GM12892 (cell line): ENCODE measurements at regions not wholly inside any gene's neighbourhood (a gene's known extent, or its start where the extent isn't known, plus 50 kb on each side); places are given as distances from the start of the nearest gene placed in this dataset.

Source experiments
- DNase-seq: peaks from one replicate; pipeline ENCODE4 v3.0.0; 2011; ENCODE audit not compliant: insufficient read length
- FAIRE-seq: peaks from 2 replicates; lab custom pipeline; 2011; peaks lifted over from hg19 to GRCh38; lab: Jason Lieb, UNC
- POLR2A ChIP-seq: IDR thresholded peaks from 2 replicates; pipeline ENCODE4 v1.6.1; 2011; ENCODE audit warnings: low read depth, low read length, control low read depth
- POLR2AphosphoS5 ChIP-seq: IDR thresholded peaks from 2 replicates; pipeline ENCODE4 v1.6.1; 2011; ENCODE audit warnings: low read depth, low read length, control low read depth
- TAF1 ChIP-seq: IDR thresholded peaks from 2 replicates; pipeline ENCODE4 v1.6.1; 2011; ENCODE audit warnings: low read depth, mild to moderate bottlenecking, control low read depth, low read length, borderline replicate concordance

DNA sequence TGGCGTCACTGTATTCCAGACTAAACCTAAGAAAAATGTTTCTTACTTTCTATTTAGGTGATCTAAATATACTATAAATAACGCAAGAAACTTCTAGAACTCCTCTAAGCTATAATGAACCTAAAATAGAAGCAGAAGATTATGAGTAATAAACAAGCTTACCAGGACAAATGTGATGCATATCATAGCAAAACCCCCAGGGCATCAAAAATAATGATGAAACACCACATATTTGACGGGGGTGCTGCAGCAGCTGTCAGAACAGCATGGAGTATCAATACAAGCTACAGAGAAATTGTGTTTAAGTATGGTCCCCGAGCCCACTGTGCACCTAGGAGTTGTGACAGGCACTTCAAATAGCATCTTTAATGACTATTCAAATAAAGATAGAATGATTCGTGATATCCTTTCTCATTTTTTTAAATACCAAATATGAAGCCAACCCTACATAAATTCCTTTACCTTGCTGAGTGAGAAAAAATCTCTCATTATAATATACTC is 337.3 kb downstream of the CENPC start:
- TF ChIP-seq POLR2A (no peak), POLR2AphosphoS5 (no peak), TAF1 (no peak)
- no peak for DNase-seq
- FAIRE-seq = no peak

DNA sequence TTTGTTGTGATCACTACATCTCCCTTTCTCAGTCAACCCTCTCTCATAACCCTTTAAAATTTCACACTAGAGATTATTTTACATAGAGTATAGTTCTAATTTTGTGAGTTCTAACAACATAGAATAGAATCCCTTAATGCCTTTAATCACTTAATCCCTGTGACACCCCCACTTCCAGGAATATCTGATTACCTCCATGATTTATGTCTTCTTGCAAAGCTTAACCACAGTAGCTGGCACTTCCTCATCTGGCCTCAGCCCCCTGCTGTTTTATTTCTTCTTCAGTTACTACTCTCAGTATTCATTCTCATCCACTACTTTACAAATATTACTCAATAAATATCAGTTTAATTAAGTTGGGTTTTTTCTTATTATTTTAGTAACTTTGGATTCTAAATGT is 340.9 kb downstream of the CENPC start:
- FAIRE-seq = no peak
- no peak for DNase-seq
- TF ChIP-seq POLR2A = no peak
- no peak for TF ChIP-seq POLR2AphosphoS5
- TF ChIP-seq TAF1 = no peak

DNA sequence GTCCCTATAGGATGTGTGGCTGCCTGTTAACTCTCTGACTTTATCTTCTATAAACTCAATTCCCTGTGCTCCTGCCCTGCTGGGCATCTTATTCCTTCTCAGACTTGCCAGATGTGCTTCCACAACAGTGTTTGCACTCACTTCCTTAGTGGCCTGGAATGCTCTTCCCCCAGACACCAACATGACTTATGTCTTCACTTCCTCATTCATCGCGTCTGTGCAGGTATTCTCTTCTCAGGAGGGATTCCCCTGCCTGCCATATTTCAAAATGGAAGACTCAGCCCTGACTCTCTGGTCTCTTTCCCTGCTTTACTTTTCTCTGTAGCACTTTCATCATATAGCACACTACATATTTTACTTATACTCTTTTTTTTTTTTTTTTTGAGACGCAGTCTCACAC is 344.0 kb downstream of the CENPC start:
- no peak for FAIRE-seq
- TF ChIP-seq POLR2AphosphoS5 (no peak), POLR2A (no peak), TAF1 (no peak)
- DNase-seq = no peak

DNA sequence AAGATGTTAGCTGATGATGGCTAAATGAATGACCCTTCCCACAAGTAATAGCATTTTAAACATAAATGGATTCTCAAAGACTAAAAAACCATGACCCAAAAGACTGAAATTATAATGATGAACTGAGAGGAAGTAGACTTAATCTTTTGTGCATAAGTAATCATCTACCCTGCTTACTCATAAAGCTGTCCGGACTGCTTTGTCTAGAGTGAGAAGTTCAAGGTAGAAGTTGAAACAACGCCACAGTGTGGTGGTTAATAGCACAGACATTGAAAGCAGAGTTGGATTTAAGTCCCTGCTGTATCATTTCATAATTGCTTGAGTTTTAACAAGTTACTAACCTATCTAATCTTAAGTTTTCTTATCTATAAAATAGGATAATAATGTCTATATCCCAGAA is 346.6 kb downstream of the CENPC start:
- TF ChIP-seq POLR2A (no peak), TAF1 (no peak), POLR2AphosphoS5 (no peak)
- no peak for FAIRE-seq
- no peak for DNase-seq

DNA sequence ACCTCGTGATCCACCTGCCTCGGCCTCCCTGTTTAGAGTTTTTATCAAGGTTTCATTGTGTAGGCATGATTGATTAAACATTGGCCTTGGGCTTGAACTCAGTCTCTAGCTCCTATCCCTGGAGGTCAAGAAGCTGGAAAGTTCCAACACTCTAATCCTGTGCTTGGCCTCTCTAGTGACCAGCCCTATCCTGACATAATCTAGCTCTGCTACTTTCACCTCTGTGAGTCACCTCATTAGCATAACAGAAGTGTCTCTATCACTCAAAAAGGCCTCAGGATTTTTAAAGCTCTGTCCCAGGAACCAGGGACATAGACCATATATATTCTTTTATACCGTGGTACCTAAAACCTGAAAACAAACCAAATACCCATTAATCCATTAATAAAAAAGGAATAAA is 377.5 kb downstream of the CENPC start:
- TF ChIP-seq POLR2AphosphoS5 = no peak
- TF ChIP-seq TAF1 = no peak
- TF ChIP-seq POLR2A = no peak
- FAIRE-seq = no peak
- DNase-seq = no peak

DNA sequence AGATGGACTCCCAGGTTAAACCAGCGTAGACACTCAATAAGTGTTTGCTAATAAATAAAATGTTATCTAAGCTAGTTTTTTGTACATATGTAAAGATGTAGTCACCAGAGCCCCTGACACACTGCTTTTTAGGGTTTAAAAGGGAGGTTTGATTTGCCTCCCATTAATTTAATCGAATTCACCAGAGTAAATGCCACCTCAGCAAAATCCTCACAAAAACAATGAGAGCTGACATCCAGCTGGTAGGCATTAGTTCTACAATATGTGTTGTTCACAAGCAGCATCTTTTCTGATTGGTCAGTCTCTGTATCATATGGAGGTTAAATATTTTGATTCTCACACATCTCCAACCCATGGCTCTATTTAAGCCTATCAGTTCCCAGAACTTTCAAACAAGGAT is 382.6 kb downstream of the CENPC start:
- DNase-seq (no peak), FAIRE-seq (no peak)

DNA sequence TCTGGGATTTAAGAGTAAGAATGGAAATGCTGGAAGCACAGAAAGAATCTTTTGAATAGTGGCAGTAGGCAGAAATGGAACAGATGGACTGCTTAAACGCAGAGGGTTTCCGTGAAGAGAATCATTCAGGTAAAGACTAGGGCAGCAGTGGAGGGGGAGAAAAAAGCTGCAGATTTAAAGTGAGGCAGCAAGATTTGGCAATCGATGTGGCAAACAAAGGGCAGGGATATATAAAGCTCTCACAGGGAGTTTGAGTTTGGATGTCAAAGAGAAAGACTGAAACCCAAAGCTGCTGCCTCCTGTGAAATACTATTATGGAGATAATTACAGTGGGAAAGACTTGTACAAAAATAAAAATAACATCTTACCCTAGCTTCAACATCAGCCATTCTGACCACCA is 384.0 kb downstream of the CENPC start:
- TF ChIP-seq POLR2AphosphoS5 (no peak), TAF1 (no peak), POLR2A (no peak)
- DNase-seq = no peak
- FAIRE-seq = no peak

More for the DNA sequence above, 382.6 kb downstream of the CENPC start:
- no peak for TF ChIP-seq POLR2AphosphoS5
- TF ChIP-seq POLR2A = no peak
- no peak for TF ChIP-seq TAF1

DNA sequence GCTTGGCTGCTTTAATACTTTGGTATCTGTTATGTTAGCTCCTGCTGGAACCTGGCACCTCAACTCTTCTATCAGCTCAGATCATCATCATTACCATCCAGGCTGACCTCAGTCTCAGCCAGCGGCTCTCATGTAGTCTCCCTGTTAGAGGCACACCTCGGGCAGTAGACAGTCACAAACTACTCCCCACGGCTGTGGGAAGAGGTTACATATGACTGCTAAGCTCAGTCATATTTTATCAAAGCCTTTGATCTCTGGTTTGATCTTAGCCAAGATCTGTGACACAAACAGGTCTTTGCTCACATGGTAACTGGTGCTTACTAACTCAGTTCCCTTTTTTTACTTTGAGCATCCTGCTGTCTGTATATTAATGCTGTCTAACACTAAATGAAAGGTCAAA is 384.9 kb downstream of the CENPC start:
- no peak for TF ChIP-seq TAF1
- TF ChIP-seq POLR2AphosphoS5 = no peak
- TF ChIP-seq POLR2A = no peak
- no peak for FAIRE-seq
- DNase-seq = no peak

DNA sequence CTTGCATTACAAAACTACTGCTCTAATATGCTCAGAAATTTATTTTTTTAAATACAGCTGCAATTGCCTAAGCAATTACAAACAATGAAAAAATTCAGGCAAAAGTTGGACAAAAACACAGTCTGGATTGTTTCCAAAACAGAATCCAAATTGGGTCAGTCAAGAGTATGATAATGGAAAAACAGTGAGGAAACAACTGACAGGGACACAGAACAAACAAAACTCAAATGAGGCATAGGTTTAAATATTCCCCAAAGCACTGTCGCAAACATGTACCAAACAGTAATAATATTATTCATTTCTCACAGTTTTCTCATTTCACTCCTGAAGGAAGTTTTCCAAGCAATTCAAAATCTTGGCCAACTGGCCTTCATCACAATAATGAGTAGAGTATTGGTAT is 386.6 kb downstream of the CENPC start:
- FAIRE-seq = no peak
- TF ChIP-seq POLR2A (no peak), TAF1 (no peak), POLR2AphosphoS5 (no peak)

DNA sequence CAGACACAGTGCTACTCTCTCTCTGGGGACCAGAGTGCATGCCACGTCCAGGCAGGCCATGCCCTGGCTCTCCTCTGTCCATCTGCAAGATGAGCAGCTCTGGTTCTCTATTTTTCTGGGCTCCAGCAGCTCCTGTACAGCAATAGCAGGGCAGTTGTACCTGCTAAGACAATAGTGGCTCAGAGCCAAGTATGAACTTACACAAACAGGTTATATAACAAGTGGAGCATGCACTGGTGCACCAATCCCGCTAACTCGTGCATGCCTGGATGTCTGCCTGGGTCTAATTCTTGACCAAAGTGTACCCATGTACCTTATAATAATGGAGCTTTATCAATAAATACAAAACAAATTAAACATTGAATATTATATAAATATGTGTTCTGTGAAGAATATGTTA is 392.3 kb downstream of the CENPC start:
- FAIRE-seq (no peak), DNase-seq (no peak)
- TF ChIP-seq POLR2A (no peak), POLR2AphosphoS5 (no peak), TAF1 (no peak)

More for the DNA sequence above, 386.6 kb downstream of the CENPC start:
- DNase-seq = no peak

DNA sequence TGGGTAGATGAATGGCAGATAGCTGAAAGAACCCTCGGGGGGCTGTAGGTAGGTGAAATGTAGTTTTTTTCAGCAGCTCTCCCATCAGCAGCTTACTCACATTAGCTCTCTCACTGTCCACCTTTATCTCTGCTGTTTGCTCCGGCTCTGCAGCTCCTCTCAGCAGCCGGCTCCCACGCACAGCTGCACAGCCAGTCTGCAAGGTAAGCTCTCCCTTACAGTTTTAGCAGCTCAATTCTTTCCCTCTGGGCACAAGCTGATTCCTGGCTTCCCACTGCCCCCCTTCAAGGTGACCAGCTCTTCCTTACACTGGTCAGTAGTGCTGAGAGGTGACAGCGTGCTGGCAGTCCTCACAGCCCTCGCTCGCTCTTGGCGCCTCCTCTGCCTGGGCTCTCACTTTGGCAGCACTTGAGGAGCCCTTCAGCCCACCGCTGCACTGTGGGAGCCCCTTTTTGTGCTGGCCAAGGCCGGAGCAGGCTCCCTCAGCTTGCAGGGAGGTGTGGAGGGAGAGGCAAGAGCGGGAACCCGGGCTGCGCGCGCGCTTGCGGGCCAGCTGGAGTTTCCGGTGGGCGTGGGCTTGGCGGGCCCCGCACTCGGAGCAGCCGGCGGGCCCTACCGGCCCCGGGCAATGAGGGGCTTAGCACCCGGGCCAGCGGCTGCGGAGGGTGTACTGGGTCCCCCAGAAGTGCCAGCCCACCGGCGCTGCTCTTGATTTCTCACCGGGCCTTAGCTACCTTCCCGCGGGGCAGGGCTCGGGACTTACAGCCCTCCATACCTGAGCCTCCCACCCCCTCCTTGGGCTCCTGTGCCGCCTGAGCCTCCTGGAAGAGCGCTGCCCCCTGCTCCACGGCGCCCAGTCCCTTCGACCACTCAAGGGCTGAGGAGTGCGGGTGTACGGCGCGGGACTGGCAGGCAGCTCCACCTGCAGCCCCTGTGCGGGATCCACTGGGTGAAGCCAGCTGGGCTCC is 393.6 kb downstream of the CENPC start:
- FAIRE-seq (no peak), DNase-seq (no peak)
- TF ChIP-seq POLR2AphosphoS5 (no peak), POLR2A (no peak), TAF1 (no peak)

DNA sequence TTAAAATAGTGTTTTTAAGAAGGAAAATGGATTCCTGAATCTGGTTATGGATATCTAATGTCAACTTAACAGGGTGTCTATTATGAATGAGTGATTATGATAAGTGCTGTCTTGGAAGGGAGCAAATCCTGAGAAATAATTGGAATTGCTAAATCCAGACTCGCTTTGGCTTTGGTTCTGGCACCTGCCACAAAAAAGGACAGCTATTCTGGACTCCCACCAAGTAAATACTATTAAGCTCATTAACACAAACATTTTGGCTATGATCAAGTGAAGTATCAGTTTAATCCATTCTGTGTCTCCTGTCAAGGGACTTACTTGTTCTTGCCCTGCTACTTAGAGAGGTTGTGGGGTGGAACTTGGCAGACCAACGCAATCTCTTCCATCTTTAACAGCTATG is 403.7 kb downstream of the CENPC start:
- FAIRE-seq (no peak), DNase-seq (no peak)
- TF ChIP-seq POLR2A (no peak), POLR2AphosphoS5 (no peak), TAF1 (no peak)
